ENCODE measurements at regions not wholly inside any gene's neighbourhood (a gene's known extent, or its start where the extent isn't known, plus 50 kb on each side); places are given as distances from the start of the nearest gene placed in this dataset.

- no peak for TF ChIP-seq CHD1 (IDR thresholded peaks at IDR 0.05; ENCODE audit: low read depth, low read length)
- no peak for TF ChIP-seq YY1 (IDR thresholded peaks at IDR 0.05; ENCODE audit: low read depth, low read length)
- TF ChIP-seq EGR1 (IDR thresholded peaks at IDR 0.05; ENCODE audit: borderline replicate concordance, low read depth, low read length) = no peak
- TF ChIP-seq, protein P1, sequence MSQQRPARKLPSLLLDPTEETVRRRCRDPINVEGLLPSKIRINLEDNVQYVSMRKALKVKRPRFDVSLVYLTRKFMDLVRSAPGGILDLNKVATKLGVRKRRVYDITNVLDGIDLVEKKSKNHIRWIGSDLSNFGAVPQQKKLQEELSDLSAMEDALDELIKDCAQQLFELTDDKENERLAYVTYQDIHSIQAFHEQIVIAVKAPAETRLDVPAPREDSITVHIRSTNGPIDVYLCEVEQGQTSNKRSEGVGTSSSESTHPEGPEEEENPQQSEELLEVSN (IDR thresholded peaks at IDR 0.05) = no peak
- no peak for TF ChIP-seq NRF1 (IDR thresholded peaks at IDR 0.05; ENCODE audit: low read depth, low read length)
Observed at GRCh38 chr6:154886016-154886415, 109.1 kb upstream of the TIAM2 start (continued).

All from H1 (cell line).